GM21515 (cell line): ENCODE measurements at regions not wholly inside any gene's neighbourhood (a gene's known extent, or its start where the extent isn't known, plus 50 kb on each side); places are given as distances from the start of the nearest gene placed in this dataset.

ENCODE experiments used
- ATAC-seq: cut with Tn5 transposase; IDR thresholded peaks from one replicate; pipeline ENCODE4 v1.9.1; 2021; ENCODE audit not compliant: unreplicated experiment

GRCh38 chr2:111219285-111219684, 98.6 kb downstream of the BCL2L11 start:
- peak; percentile 90 for ATAC-seq

- no peak for ATAC-seq
Measured at GRCh38 chr2:111219734-111220505, 99.2 kb downstream of the BCL2L11 start.

DNA sequence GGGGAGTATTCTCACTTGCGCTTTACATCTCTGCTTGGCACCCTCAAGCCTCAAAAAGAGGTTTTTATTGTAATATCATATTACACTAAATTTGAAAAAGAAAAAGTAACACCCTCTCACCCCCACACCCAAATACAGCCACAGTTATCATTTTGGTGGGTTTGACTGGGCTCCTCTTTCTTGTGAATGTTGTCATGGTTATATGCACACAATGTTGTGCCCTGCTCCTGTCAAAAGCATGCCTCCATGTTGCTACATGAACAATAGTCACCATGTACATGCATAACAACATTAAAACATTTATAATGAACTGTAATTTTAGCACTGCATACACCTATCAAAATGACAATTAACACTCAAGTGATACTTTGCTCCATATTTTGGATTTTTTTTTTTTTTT, 100.2 kb downstream of the BCL2L11 start:
- no peak for ATAC-seq

GRCh38 chr2:111221701-111222100, 101.0 kb downstream of the BCL2L11 start:
- ATAC-seq, result no peak

DNA sequence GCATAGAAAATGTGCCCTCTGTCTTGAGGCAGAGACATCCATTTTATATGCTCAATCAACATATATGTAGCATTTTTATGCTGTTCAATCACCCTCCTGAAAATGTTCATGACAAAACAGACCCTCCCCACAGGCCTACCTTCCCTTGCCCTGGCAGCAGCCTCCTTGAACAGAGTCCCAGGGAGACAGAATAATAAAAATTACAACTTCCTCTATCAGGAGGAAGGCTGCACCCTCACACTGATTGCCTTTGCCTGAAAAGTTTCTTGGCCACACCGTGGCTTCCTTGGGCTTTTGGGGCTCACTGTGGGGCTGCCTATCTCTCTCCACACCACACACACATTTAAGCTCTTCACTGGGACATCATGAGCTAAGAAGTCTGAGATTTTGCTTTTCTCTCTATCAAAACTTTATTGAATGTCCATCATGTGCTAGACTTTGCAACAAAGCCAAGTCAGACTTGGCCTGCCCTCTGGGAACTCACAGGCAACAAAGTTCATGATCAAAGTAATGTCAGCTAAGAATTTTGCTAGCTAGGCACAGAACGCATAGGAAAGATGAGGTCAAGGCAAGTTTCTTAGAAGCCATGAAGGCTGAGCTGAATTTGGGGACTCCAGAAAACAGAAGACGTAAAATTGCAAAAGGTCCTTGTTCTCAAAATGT, 101.6 kb downstream of the BCL2L11 start:
- no peak for ATAC-seq

- no peak for ATAC-seq
Measured at GRCh38 chr2:111225856-111226255, 105.1 kb downstream of the BCL2L11 start.

DNA sequence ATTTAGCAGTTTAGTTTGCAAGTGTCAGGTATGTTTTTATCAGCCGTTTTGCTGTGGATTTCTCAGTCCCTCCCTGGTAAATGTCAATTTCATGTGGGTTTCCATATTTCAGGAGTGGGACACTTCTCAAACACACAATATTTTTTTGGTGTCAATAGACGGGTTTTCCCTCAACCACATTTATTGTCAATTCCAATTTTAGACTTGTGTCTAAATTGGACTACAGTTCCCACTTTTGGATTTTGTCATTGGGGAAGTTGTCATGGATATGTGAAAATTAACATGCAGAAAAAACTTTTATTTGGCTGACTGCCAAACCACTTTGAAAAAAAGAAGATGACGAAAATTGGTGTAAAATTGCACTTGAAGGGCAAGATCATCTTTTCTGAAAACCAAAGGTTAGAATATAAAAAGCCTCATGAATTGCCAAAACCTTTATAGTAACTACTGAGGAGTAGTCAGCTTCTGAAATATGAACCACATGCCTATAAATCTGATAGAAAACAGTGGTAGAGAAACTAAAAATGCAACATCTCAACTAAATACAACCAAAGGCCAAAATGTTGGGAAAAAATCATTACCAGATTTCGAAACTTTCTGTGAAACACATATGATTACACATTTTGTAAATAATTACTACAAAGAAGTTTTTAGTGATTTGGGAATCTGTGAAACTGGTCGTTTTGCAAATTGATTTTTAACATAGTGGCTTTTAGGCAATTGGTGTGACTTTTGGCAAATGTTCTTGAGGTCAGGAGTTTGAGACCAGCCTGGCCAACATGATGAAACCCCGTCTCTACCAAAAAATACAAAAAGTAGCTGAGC, 106.4 kb downstream of the BCL2L11 start:
- ATAC-seq, result no peak

GRCh38 chr2:111227716-111228141, 107.0 kb downstream of the BCL2L11 start:
- no peak for ATAC-seq

DNA sequence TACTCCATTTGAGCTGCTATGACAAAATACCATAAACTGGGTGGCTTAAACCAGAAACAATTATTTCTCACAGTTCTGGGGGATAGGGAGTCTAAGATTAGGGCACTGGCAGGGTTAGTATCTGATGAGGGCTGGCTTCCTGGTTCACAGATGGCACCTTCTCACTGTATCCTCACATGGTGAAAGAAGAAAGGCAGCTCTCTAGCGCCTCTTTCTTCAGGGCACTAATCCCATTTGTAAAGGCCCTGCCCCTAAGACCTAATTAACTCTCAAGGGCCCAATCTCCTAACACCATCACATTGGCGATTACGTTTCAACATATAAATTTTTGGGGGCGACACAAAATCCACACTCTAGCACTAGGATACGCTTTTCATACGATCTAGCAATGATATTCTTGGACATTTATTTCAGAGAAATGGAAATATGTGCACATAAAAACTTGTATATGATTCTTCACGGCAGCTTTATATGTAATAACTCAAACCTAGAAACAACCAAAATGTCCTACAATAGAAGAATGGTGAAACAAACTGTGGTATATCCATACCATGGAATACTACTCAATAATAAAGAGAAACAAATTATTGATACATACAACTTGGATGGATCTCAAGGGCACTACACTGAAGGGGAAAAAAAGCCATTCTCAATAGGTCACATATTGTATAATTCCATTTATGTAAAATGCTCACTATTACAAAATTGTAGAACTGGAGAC, 111.0 kb downstream of the BCL2L11 start:
- ATAC-seq, result no peak

GRCh38 chr2:111235192-111236015, 114.7 kb downstream of the BCL2L11 start:
- ATAC-seq, result no peak

- no peak for ATAC-seq
Measured at GRCh38 chr2:111236025-111236424, 115.3 kb downstream of the BCL2L11 start.

- no peak for ATAC-seq
Measured at GRCh38 chr2:111238296-111238695, 117.6 kb downstream of the BCL2L11 start.

- ATAC-seq, result peak; percentile 95
Measured at GRCh38 chr2:111239107-111239506, 118.4 kb downstream of the BCL2L11 start.

DNA sequence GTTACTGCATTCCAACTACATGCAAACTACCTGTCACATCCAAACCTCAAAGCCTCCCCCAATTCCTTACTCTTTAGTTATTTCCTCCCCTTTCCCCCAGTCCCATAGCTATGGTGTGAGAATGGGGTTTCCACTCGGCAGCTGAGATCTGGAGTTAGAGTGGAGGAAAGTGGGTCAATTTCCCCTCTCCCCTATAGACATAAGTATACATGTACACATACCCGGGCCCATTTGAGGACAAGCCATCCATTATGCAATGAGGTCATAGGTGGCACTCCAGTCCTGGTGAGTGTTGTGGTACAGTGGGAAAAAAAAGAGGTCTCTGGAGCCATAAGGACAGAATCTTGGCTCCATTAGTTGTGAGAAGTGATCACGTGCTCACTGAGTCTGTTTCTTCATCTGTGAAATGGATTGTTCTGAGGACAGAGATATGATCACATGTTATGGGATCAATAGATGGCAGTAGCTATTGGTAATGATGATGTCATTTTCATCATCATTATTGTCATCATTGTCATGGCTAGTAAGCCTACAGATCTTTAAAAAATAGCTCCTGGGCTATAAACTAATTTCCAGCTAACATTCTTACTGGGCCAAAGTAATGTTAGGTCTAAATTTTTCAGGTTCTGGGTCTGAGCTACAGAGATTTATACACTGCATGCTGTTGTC, 119.0 kb downstream of the BCL2L11 start:
- ATAC-seq, result no peak

- no peak for ATAC-seq
Measured at GRCh38 chr2:111243295-111243694, 122.6 kb downstream of the BCL2L11 start.

DNA sequence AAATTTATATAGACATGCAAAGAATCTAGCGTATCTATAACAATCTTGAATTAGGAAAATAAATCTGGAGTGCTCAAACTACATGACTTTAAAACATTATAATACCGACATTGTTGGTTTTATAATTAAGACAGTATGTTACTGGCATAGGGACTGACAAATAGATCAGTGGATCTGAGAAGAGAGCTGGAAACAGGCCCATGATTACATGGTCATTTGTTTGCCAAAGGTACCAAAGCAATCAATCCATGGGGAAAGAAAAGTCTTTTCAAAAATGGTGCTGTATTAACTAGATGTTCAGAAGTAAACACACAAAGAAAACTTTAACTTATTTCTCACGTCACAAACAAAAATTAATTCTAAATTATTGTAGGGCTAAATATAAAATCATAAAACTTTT, 124.2 kb downstream of the BCL2L11 start:
- ATAC-seq, result no peak

GRCh38 chr2:111246620-111247061, 125.9 kb downstream of the BCL2L11 start:
- ATAC-seq, result no peak

DNA sequence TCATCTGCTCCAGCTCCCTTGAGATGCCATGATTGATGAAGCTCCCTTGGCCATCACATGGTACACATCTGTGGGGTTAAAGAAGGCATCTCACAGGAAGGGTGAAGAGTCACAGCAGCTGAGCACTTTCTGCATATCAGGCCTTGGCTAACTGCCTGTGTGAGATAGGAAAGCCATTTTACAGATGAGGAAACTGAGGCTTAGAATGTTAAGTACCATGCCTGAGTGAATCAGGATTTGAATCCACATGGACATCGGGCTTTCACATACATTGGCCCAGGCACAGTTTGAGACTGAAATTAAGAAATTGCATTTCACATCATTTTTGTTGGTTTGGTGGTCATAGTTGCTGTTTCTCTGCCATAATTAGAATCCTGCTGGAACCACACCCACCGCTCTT, 126.8 kb downstream of the BCL2L11 start:
- ATAC-seq, result no peak

DNA sequence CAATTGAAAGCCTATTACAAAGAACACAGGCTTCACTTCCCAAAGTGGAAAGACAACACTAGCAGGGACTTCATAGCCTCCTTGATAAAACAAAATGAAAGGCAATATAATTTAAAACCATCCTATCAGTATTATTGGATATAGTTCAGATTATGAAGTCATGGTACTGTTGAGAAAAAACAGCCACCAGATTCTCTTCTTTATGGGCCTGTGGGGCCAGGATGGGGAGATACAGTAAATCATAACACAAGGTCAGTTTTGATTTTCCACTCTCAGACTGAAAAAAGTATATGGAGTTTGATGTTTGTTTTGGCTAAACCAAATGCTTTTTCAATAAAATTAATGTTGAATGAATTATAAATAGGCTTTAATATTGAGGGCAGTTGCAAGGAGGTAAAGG, 129.1 kb downstream of the BCL2L11 start:
- ATAC-seq, result no peak
